Testis (tissue), 2 donors: ENCODE measurements at regions not wholly inside any gene's neighbourhood (a gene's known extent, or its start where the extent isn't known, plus 50 kb on each side); places are given as distances from the start of the nearest gene placed in this dataset.

Experiments
- DNase-seq: peaks from one replicate; pipeline ENCODE4 v3.0.0-alpha.2; 2019
- H3K27ac ChIP-seq, 2 donors: fragments of 200-600 bp; sonication (generic); one replicate each; pipeline ENCODE4 v1.5.1; 2019
- H3K27me3 ChIP-seq: fragments of 200-600 bp; sonication (generic); one replicate; pipeline ENCODE4 v1.5.1; 2019
- H3K36me3 ChIP-seq: fragments of 200-600 bp; sonication (generic); one replicate; pipeline ENCODE4 v1.5.1; 2017; ENCODE audit warnings: low read depth; ENCODE audit errors: missing control alignments
- H3K4me1 ChIP-seq: fragments of 200-600 bp; sonication (generic); one replicate; pipeline ENCODE4 v1.5.1; 2019
- H3K4me3 ChIP-seq, 2 donors: fragments of 200-600 bp; sonication (generic); one replicate each; pipeline ENCODE4 v1.5.1; 2017 to 2019
- H3K9me3 ChIP-seq: fragments of 200-600 bp; sonication (generic); one replicate; pipeline ENCODE4 v1.5.1; 2017
- CTCF ChIP-seq, 3 experiments: fragments of 450-650 bp in 2 of 3; fragments of 200-600 bp in 1 of 3; sonication (generic) in 1 of 3; IDR thresholded peaks; one replicate each; pipeline ENCODE4 v1.5.1; 2016 to 2019; ENCODE audit warnings: antibody characterized with exemption in 3 of 3, mild to moderate bottlenecking in 2 of 3, moderate library complexity in 1 of 3
- POLR2A ChIP-seq: fragments of 450-650 bp; IDR thresholded peaks from one replicate; pipeline ENCODE4 v1.6.1; 2017; ENCODE audit warnings: antibody characterized with exemption, mild to moderate bottlenecking, moderate library complexity
- WGBS, 2 donors: methylation state at CpG; one replicate each; pipeline ENCODE4 v1.1.5; 2018; 5-methylcytosine and 5-hydroxymethylcytosine counted together
- intact Hi-C: fragments of 100-400 bp; cut with DNase I; formaldehyde crosslinking; loops from one replicate; pipeline ENCODE4 v1.15.1; 2023; ENCODE audit warnings: low total_unique reads

DNA sequence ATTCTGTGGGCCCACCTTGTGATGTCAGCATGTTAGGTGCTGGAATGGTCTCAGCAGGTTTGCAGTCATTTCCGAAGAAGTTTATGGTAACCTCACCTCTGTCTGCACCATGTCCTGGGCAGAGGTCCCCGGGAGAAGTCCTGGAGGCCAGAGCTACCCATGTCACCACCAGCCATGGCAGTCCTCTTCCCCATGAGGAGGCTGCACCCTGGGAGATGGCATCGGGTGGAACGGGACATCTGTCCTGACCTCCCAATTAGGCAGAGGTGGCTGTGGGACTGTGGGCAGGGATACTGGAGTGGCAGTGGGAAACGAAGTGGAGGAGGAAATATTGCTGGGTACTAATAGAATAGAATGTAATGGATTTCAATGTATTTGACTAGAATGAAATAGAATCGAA is 511.8 kb upstream of the WSB1 start:
- H3K4me3 ChIP-seq: no peak overlapping the region
- H3K27me3 ChIP-seq: no peaks in the 10 kb centered on the region
- no peaks in the 10 kb centered on the region for H3K9me3 ChIP-seq
- intact Hi-C loops: no loop called here
- H3K27ac ChIP-seq: no peak overlapping the region
- H3K36me3 ChIP-seq: no peaks in the 10 kb centered on the region
- no peaks in the 10 kb centered on the region for H3K4me1 ChIP-seq
- WGBS, 2 donors: 59 to 65% methylated on average over 6 of the region's 6 CpGs
- no peak for DNase-seq
- no peak for TF ChIP-seq POLR2A
- no peak for TF ChIP-seq CTCF (IDR thresholded peaks at IDR 0.05)

DNA sequence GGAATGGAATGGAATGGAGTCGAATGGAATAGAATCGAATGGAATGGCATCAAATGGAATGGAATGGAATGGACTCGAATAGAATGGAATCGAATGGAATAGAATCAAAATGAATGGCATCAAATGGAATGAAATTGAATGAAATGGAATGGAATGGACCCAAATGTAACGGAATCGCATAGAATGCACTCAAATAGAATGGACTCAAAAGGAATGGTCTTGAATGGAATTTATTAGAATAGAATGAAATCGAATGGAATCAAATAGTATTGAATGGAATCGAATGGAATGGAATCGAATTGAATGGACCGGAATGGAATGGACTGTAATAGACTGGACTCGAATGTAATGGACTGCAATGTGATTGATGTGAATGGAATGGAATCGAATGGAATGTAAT is 501.4 kb upstream of the WSB1 start:
- no peak for TF ChIP-seq POLR2A
- TF ChIP-seq CTCF (IDR thresholded peaks at IDR 0.05): no peak
- no peaks in the 10 kb centered on the region for H3K36me3 ChIP-seq
- H3K27ac ChIP-seq: no peak overlapping the region
- intact Hi-C loops: no loop called here
- H3K4me1 ChIP-seq: no peaks in the 10 kb centered on the region
- DNase-seq: no peak
- WGBS, 2 donors: 70 to 76% methylated on average over 12 of the region's 12 CpGs
- H3K9me3 ChIP-seq: no peaks in the 10 kb centered on the region
- H3K27me3 ChIP-seq: no peaks in the 10 kb centered on the region
- no peak overlapping the region for H3K4me3 ChIP-seq

- WGBS, 2 donors: 64 to 67% methylated on average over 10 of the region's 10 CpGs
Measured at GRCh38 chr17:26807024-26807423, 486.9 kb upstream of the WSB1 start.

DNA sequence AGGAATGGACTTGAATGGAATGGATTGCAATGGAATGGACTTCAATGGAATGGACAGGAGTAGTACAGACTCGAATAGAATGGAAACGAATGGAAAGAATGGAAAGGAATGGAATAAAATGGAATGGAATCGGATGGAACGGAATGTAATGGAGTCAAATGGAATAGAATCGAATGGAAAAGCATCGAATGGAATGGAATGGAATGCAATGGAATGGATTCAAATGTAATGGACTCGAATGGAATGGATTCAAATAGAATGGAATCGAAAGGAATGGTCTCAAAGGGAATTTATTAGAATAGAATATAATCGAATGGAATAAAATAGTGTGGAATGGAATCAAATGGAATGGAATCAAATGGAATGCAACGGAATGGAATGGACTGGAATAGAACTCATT is 484.9 kb upstream of the WSB1 start:
- TF ChIP-seq POLR2A (no peak), CTCF (IDR thresholded peaks at IDR 0.05) (no peak)
- Histone ChIP-seq H3K4me3 (no peak overlapping the region), H3K27me3 (no peaks in the 10 kb centered on the region), H3K36me3 (no peaks in the 10 kb centered on the region), H3K9me3 (no peaks in the 10 kb centered on the region), H3K4me1 (no peaks in the 10 kb centered on the region), H3K27ac (no peak overlapping the region)
- intact Hi-C loops: no loop called here
- WGBS, 2 donors: 54 to 68% methylated on average over 10 of the region's 10 CpGs
- no peak for DNase-seq

More at GRCh38 chr17:26807024-26807423, 486.9 kb upstream of the WSB1 start:
- no peak for DNase-seq
- H3K36me3 ChIP-seq: no peaks in the 10 kb centered on the region
- intact Hi-C loops: no loop called here
- no peak overlapping the region for H3K27ac ChIP-seq
- no peaks in the 10 kb centered on the region for H3K9me3 ChIP-seq
- H3K27me3 ChIP-seq: no peaks in the 10 kb centered on the region
- no peaks in the 10 kb centered on the region for H3K4me1 ChIP-seq
- TF ChIP-seq CTCF (IDR thresholded peaks at IDR 0.05): no peak
- no peak for TF ChIP-seq POLR2A
- no peak overlapping the region for H3K4me3 ChIP-seq

DNA sequence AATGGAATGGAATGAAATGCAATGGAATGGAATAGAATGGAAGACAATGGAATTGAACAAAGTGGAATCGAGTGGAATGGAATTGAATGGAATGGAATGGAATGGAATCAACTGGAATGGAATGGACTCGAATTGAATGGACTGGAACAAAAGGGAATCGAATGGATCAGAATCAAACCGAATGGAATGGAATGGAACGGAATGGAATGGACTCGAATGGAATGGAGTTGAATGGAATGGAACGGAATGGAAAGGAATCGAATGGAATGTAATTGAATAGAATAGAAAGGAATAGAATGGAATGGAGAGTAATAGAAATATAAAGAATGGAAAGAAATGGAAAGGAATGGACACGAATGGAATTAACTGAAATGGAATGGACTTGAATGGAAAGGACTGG is 475.2 kb upstream of the WSB1 start:
- no peaks in the 10 kb centered on the region for H3K4me1 ChIP-seq
- no peak overlapping the region for H3K27ac ChIP-seq
- no peak for DNase-seq
- 64 to 68% methylated on average over 9 of the region's 9 CpGs for WGBS, 2 donors
- H3K27me3 ChIP-seq: no peaks in the 10 kb centered on the region
- TF ChIP-seq POLR2A: no peak
- no peak for TF ChIP-seq CTCF (IDR thresholded peaks at IDR 0.05)
- intact Hi-C loops: no loop called here
- no peaks in the 10 kb centered on the region for H3K9me3 ChIP-seq
- H3K4me3 ChIP-seq: no peak overlapping the region
- H3K36me3 ChIP-seq: no peaks in the 10 kb centered on the region
